Astrocyte of the cerebellum (primary cell): ENCODE measurements at regions not wholly inside any gene's neighbourhood (a gene's known extent, or its start where the extent isn't known, plus 50 kb on each side); places are given as distances from the start of the nearest gene placed in this dataset.

Experiments used
- DNase-seq: peaks from one replicate; pipeline ENCODE4 v3.0.0-alpha.2; 2011; ENCODE audit warnings: low read depth
- H3K4me3 ChIP-seq: 2 replicates; pipeline ENCODE4 v1.5.1; 2011; ENCODE audit warnings: mild to moderate bottlenecking, low read depth, low read length, moderate library complexity
- CTCF ChIP-seq: IDR thresholded peaks from 2 replicates; pipeline ENCODE4 v1.5.1; 2012; ENCODE audit warnings: low read length, low read depth, moderate library complexity, mild to moderate bottlenecking; ENCODE audit errors: missing control alignments
- in situ Hi-C: cut with HindIII; loops from 2 replicates; pipeline ENCODE4 v1.10.0; 2017; ENCODE audit warnings: low sequenced_read_pairs

GRCh38 chr3:68033867-68034266 is 379.5 kb upstream of the SUCLG2 start:
- in situ Hi-C loops = no loop called here
- DNase-seq = no peak
- TF ChIP-seq CTCF = no peak

GRCh38 chr3:68032209-68032608 is 377.8 kb upstream of the SUCLG2 start:
- in situ Hi-C loops = no loop called here
- TF ChIP-seq CTCF = no peak
- DNase-seq = no peak
- no peak overlapping the region for H3K4me3 ChIP-seq

More at GRCh38 chr3:68033867-68034266, 379.5 kb upstream of the SUCLG2 start:
- H3K4me3 ChIP-seq = no peak overlapping the region

- no peak for TF ChIP-seq CTCF
- in situ Hi-C loops = no loop called here
- DNase-seq = no peak
- no peak overlapping the region for H3K4me3 ChIP-seq
Observed at GRCh38 chr3:68025189-68025588, 370.8 kb upstream of the SUCLG2 start.

GRCh38 chr3:68019876-68020275 is 365.5 kb upstream of the SUCLG2 start:
- TF ChIP-seq CTCF = no peak
- no peak for DNase-seq
- in situ Hi-C loops = no loop called here
- H3K4me3 ChIP-seq = no peak overlapping the region

GRCh38 chr3:68018275-68018674 is 363.9 kb upstream of the SUCLG2 start:
- no peak overlapping the region for H3K4me3 ChIP-seq
- no peak for DNase-seq
- TF ChIP-seq CTCF = peak; percentile 4
- in situ Hi-C loops = no loop called here

GRCh38 chr3:68017069-68017468 is 362.7 kb upstream of the SUCLG2 start:
- H3K4me3 ChIP-seq = no peak overlapping the region
- DNase-seq = no peak
- in situ Hi-C loops = no loop called here
- TF ChIP-seq CTCF = no peak

- H3K4me3 ChIP-seq = no peak overlapping the region
- no peak for TF ChIP-seq CTCF
- in situ Hi-C loops = no loop called here
- DNase-seq = no peak
Observed at GRCh38 chr3:68009900-68010299, 355.5 kb upstream of the SUCLG2 start.
